GM21515 (cell line): ENCODE measurements at regions not wholly inside any gene's neighbourhood (a gene's known extent, or its start where the extent isn't known, plus 50 kb on each side); places are given as distances from the start of the nearest gene placed in this dataset.
"Not testable (repeated sequence)": the region's sequence is repeated elsewhere in the genome, so short reads cannot be mapped to it uniquely, and the experiment has no call there.

ENCODE experiments used
- ATAC-seq: cut with Tn5 transposase; IDR thresholded peaks from one replicate; pipeline ENCODE4 v1.9.1; 2021; ENCODE audit not compliant: unreplicated experiment

DNA sequence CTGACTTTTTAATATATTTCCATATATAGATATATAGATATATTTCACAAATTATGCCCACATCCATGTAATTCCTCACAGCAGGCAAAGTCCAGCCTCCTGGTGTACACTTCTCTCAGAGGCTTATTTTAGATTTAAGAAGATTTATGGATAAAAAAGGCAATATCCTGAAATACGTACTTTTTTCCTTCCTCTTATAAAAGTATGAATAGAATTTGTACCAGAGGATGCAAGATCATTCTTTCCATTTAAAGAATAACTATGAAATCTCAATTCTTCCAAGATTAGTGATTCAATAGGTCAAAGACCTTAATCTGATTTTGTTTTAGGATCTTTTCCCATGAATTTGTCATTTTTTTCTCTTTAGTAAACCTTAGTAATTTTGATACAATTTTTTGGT, 597.9 kb upstream of the TBL1XR1 start:
- ATAC-seq = no peak

DNA sequence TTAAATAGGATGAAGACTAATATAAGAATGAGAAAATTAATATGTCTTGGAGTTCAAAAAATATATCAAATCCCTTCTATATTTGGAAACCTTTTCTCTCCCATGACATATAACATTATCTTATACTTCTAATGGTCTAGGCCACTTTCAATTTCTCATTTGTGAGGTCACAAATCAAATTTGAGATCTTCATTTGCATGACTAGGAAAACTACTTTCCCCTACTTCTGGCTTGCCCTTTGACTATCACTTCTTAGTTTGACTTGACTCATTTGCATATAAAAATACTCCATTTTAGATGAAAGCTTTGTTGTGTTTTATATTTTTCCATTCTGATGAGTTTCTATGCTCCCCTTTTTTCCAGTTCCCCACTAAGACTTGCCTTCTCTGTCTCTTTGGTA, 598.6 kb upstream of the TBL1XR1 start:
- ATAC-seq = no peak

DNA sequence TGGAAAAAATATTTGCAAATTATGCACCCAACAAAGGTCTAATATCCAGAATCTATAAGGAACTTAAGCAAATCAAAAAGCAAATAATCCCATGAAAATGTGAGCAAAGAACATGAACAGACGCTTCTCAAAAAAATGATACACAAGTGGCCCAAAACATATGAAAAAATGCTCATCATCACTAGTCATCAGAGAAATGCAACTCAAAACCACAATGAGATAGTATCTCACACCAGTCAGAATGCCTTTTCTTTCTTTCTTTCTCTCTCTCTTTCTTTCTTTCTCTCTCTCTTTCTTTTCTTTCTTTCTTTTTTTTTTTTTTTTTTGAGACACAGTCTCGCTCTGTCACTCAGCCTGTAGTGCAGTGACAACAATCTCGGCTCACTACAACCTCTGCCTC, 602.9 kb upstream of the TBL1XR1 start:
- not testable (repeated sequence) for ATAC-seq

DNA sequence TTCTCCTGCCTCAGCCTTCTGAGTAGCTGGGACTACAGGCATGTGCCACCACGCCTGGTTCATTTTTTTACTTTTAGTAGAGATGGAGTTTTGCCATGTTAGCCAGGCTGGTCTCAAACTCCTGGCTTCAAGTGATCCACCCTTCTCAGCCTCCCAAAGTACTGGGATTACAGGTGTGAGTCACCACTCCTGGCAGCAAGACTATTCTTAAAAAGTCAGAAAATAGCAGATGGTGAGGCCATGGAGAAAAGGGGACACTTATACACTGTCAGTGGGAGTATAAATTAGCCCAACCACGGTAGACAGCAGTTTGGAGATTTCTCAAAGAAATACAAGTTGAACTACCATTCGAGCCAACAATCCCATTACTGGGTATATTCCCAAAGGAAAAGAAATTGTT, 603.3 kb upstream of the TBL1XR1 start:
- ATAC-seq = no peak

DNA sequence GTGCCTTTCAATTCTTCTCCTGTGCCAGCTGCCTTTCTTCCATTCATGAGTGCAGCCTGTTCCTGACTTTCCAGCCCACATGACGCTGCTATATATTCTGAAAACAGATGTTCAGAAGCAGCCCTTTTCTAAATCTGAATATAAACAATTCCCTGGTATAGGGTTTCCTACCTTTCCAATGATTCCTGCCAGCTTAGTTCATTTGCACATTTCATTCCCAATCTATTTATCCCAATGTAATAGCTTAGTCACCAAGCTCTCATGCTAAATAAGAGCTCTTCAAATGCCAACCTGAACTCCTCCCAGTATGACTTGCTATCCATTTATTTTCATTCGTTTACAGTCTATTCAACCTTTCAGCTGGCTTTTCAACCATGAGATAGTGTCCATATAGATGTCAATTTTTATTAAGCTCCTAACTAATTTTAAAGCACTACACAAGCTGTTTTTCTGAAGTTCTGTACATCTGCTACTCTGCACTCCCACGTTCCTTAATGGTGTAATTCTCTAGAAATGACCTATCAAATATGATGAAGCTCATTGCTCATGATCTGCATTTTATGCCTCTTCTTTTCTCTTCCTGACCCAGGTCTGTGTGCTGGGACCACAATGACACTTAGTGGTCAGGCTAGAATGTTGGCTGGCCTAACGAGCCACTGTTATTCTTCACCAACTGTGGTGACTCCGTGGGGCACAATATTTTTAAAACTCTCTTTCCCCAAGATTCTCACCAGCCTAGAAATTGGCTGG, 605.0 kb upstream of the TBL1XR1 start:
- no peak for ATAC-seq

DNA sequence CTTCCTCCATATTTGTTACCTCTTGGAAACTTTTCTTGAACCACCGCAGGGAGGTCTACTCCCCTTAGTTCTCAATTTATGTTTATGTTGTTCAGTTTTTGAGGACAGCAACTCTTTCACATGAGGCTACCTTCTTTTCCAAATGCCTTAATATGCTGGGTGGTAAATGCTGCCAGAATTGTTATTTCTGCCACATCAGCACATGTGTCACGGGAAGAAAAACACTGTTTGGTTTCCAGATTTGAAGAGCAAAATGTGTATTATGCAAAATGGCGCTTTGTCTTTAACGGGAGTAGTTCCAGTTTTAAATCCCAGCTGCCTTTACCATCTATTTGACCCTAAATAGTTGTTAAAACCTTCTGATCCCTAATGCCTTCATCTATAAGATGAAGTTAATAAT, 606.2 kb upstream of the TBL1XR1 start:
- ATAC-seq = no peak

DNA sequence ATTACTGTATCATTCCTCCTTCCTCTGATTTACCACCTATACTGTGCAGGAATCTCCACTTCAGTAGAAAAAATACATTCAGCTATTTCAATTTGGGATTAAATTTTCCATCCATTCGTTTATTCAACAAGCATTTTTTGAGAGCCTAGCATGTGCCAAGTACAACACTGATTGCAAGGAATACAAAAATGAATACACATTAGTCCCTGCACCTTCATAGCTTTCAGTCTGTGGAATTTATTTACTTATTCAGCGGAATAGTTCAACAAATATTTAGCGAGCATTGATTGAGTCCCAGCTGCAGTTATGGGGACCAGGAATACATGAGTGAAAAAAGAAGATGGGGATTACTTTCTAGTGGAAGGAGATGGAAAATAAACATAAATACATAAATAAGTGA, 606.8 kb upstream of the TBL1XR1 start:
- no peak for ATAC-seq

DNA sequence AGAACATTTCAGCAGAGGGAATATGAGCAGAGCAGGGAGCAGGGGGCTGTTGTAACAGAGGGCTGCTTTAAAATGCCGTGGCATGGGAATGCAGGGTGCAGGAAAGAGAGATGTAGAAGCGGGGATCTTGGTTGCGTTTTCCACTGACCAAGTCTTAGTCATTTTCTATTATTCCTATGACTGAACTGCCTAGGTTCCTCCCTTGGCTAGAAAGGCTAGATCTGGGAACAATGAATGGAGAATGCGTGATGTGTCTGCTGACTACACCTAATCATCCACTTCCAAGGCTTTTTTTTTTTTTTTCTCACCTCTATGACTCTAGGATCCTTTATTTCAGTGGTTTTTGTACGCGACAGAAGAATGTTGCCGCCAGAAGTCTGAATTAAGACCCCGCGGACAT, 607.4 kb upstream of the TBL1XR1 start:
- ATAC-seq = no peak

DNA sequence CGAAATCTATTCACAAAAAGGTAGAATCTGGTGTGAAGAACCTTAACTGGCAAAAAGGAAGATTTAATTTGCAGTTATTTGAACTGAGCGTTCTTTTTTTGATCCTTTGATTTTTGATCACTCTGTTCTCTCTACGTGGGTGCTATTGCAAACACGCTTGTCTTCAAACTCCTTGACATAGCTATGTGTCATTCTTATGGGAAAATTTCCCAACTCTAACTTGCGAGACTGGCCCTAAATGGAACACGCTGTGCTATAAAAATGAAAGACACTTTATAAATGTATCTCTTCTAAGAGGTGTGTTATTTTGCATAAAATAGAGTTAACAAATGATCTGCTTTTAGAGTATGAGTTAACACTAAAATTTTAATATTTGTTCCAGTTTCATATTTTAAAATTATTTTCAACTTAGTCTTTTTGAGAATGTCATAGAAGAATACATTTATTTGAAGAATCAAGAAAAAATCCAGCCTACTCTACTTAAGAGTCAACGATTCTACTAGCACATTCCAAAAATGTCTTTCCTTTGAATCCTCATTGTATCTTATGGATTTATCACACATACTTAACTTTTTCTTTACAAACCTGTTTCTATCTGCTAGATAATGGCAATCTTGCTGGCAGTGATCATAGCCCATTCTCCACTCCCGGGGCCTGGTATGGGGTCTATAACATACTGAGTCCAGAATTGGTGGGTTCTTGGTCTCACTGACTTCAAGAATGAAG, 610.0 kb upstream of the TBL1XR1 start:
- no peak for ATAC-seq

DNA sequence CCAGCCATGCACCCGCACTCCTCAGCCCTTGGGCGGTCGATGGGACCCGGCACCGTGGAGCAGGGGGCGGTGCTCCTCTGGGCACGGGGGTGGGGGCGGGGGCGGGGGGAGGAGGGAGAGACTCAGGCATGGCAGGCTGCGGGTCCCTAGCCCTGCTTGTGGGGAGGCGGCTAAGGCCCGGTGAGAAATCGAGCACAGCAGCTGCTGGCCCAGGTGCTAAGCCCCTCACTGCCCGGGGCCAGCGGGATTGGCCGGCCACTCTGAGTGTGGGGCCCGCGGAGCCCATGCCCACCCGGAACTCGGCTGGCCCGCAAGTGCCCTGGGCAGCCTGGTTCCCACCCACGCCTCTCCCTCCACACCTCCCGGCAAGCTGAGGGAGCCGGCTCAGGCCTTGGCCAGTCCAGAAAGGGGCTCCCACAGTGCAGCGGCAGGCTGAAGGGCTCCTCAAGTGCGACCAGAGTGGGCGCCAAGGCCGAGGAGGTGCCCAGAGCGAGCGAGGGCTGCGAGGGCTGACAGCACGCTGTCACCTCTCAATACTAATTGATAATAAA, 611.7 kb upstream of the TBL1XR1 start:
- ATAC-seq = not testable (repeated sequence)

DNA sequence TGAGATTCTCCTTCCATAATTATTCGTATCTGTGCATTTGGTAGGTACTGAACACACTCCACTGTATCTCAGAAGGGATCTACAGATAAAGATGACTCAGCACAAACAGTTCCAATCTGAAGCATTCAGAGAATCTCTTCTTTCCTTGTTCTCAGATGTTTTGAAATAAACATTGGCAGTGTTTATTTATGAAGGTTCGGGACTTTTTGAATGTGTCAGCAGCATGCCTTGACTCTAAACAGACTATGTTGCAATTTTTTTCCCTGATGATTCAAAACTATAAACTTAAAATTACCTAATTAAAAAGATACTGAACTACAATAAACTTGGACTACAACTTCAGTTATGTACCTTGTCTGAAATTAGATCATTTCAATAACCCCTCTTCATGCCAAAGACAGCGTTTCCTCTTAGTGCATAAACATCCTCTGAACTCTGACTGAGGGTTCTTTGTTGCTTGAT, 612.9 kb upstream of the TBL1XR1 start:
- ATAC-seq = no peak

DNA sequence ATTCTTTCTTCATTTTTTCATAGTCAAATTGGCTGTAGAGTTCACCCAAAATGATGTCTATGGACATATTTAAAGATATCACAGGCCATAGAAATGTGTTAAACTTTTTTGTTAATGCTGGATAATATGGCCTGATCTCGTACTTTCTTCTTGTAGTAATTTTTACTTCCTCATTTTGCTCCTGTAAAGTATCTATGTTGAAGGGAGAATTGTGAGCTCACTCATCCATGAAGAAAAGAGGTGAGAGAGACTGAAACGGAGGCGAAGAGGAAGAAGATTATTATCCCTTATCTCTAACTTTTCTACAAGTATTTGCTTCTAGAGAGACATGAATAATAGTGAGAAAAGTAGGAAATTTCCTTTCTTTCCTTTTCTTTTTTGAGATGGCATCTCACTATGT, 613.8 kb upstream of the TBL1XR1 start:
- no peak for ATAC-seq

DNA sequence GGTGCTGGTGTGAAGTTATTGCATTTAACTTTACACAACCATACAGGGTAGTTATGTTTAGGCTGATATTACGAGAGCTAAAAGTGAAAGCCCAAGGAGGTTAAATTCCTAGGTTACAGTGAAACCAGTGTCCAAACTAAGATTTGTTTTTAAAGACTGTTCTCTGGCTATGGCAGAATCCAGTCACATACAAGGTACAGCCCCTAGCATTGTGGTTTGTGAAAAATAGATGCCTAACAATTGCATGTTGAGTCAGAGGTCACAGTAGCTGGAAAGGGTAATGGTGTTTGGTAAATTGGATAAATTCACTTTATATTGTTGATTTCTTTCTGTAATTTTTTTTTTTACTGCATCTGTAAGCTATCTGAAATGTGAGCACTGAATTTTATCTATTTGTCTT, 614.6 kb upstream of the TBL1XR1 start:
- ATAC-seq = no peak

DNA sequence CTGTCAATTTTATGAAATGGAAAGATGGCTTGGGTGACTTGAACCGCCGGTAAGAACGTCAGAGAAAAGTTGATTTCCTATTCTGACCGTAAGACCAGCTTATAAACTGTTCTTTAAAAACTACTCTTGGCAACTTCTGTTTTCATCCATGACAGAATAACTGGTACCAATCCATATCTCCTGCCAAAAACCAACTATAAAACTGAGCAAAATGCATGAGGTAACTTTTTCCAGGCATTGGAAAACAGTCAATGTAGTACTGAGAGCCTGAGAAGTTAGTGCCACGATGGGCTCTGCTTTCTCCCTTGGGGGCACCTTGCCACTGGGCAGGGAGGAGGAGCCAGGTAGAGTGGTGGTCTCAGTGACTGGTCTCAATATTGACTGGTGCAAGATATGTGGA, 615.2 kb upstream of the TBL1XR1 start:
- ATAC-seq = no peak

DNA sequence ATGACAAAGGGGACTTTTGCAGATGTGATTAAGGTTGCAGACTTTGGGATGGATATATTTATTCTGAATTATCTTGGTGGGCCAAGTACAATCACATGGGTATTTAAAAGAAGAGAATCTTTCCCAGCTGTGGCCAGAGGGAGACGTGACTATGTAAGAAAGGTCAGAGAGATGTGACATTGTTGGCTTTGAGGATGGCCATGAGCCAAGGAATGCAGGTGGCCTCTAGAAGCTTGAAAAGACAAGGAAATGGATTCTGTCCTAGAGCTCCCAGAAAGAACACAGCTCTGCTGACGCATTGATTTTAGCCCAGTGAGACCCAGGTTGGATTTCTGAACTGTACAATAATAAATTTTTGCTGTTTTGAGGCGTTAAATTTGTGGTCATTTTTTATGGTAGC, 616.0 kb upstream of the TBL1XR1 start:
- no peak for ATAC-seq

DNA sequence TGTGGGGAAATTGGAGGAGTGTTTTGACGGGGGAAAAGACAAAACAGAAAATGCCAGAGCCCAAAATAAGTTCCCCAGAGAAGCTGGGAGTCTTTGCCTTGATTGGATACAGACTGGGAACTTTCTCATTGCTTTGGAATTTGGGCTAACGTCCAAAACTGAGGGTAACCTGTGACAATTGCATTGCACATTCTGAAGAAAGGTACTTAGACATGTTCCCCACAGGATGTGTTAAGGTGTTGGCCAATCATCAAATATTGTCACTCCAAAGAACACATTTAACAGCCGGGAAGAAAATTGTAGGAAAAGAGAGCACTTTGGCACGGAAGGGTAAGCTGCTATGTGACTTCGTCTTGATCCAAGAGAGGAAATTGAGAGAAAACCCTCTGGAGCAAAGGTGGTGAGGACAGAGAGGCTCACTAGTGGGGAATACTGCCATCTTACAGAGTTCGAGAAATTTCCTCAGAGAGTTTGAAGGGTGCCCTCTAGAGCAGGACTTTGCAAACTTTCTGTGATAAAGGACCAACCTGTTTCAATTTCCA, 619.5 kb upstream of the TBL1XR1 start:
- no peak for ATAC-seq

DNA sequence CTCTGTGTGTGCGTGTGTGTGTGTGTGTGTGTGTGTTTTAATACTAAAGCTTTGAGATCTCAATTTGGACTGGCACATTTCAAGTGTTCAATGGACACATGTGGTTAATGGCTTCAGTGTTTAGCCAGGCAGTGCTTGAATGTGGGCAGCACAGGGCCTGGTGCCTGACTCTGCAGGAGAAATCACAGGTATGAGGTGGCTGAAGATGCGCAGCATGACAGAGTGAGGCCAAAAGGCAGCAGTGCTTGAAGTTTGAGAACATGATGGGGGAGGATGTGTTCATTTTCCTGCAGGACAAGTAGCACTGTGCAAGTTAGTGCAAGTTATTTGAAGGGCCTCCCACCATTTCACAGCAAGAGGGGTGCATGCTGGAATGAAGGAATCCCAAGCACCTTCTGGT, 620.5 kb upstream of the TBL1XR1 start:
- no peak for ATAC-seq

DNA sequence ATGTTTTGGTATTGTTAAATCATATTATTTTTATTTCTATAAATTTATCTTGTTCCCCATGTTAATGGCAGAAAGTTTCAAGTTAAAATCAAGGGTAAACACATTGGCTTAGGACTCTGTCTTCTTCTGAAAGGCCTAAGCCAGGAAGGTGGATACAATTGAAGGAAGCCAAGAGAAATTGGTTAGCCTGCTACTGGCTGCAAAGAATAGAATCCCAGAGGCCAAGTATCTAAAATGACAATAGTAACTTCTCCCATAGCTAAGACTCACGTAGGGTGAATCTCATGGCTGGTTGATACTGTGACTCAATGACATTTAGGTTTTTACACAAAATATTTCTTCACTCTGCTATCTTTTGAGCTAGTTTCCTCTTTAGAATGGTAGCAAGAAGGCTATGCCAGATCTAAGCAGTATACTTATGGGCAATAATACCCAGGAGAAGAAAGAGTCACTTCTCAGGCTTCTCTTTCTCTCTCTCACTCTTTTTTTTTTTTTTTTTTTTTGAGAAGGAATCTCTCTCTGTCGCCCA, 621.5 kb upstream of the TBL1XR1 start:
- no peak for ATAC-seq

DNA sequence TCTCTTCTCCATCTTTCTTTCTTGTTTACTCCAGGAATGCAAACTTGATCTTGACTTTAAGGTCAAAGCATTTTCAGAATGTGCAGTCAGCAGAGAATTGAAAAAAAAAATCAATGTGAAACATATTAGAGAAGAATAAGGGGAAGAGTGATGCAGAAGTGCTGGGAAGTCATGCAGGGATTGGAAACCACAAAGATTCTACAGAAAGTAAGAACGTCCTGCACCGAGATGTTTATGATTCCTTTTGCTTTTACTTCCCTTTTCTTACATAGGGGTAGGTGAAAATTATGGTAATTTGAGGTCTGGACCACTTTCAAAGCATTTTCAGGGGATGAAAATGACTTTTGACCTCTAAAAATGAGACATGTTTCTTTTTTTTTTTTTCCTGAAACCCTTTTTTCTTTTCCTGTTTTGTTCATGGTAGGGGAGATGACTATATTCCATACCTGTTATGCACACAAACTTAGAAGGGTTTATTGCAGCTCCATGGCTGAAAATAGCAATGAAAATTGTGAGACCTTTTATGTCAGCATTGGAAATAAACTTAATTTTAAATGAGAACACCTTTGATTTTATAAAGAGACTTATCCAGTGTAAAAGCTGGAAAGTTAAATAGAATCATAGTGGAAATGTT, 623.5 kb upstream of the TBL1XR1 start:
- peak; percentile 80 for ATAC-seq

DNA sequence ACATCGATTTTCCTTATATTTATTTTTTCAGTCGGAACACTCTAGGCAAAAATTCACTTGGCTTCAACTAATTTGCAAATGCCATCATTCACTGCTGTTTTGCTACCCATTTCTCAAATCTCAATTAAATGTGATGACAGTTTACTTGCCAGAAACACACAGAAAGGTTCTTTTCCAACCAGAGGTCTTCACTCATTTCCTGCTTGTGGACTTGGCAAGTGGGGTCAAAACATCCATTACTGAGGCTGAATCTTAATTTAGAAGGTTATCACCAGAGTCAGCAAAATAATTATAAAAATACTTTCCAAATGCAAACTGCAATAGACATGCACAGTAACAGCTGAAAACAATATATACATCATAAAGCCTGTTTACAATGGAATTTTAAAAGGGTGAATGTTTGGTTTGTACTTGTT, 625.4 kb upstream of the TBL1XR1 start:
- no peak for ATAC-seq

DNA sequence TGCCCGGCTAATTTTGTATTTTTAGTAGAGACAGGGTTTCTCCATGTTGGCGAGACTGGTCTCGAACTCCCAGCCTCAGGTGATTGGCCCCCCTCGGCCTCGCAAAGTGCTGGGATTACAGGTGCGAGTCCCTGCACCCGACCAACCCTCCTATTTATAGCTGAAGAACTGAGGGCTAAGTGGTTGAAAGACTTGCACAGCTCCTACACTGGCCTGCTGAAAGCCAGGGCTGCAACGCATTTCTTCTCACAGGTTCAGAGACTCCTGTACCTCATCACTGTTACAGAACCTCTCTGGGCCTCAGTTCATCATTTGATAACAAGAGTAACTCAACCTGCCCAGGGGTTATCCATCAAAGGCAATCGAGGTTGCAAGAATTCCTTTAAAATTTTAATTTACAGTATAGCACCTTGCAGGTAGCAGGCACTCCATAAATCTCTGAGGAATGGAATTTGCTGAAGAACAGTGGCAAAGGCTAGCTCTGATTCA, 626.5 kb upstream of the TBL1XR1 start:
- ATAC-seq = no peak
